ENCODE measurements at regions not wholly inside any gene's neighbourhood (a gene's known extent, or its start where the extent isn't known, plus 50 kb on each side); places are given as distances from the start of the nearest gene placed in this dataset.
A peak's percentile ranks its signal among the peaks of the same experiment; 100 is the strongest.
"Not testable (repeated sequence)": the region's sequence is repeated elsewhere in the genome, so short reads cannot be mapped to it uniquely, and the experiment has no call there.

DNA sequence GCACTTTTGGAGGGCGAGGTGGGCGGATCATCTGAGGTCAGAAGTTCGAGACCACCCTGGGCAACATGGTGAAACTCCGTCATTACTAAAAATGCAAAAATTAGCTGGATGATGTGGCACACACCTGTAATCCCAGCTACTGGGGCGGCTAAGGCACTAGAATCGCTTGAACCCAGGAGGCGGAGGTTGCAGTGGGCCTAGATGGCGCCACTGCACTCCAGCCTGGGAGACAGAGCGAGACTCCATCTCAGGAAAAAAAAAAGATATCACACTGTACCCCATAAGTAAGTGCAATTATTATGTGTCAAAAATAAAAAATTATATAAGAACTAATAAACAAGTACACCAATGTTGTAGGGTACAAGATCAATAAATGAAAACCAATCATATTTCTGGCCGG, 200.0 kb downstream of the CDRT15L2 start:
- DNase-seq (ENCODE audit: low read depth, low spot score), result no peak
- Histone ChIP-seq H3K79me2 (ENCODE audit: insufficient read depth, low read length) (no peaks in the 10 kb centered on the region), H2AFZ (ENCODE audit: low read depth, low read length, poor library complexity, severe bottlenecking) (no peak overlapping the region), H3K9me2 (ENCODE audit: insufficient read depth) (no peaks in the 10 kb centered on the region), H3K27me3 (ENCODE audit: insufficient read depth, low read length) (no peaks in the 10 kb centered on the region), H4K20me1 (ENCODE audit: insufficient read depth) (no peaks in the 10 kb centered on the region), H3K9me3 (ENCODE audit: control insufficient read depth in 1 of 2, insufficient read depth in 1 of 2, low read depth in 1 of 2, low read length in 2 of 2) (no peaks in the 10 kb centered on the region), H3K27ac (ENCODE audit: low read depth, low read length) (no peak overlapping the region), H3K9ac (ENCODE audit: low read length) (no peak overlapping the region), H3K4me1 (ENCODE audit: control insufficient read depth in 1 of 2, insufficient read depth in 2 of 2, low read length in 2 of 2) (no peaks in the 10 kb centered on the region), H3K4me3 (replicated peaks in 1 of 2; ENCODE audit: low read depth in 1 of 2, low read length in 2 of 2) (no peak overlapping the region), H3K36me3 (ENCODE audit: control insufficient read depth in 1 of 2, insufficient read depth in 2 of 2, low read length in 2 of 2) (no peaks in the 10 kb centered on the region), H3K4me2 (ENCODE audit: low read length) (no peak overlapping the region)
- no TSS peak for BruUV-seq (replicated peaks)
- ATAC-seq, result no peak
- ChIA-PET RAD21 (ENCODE audit: low non-redundant PET in 1 of 2, low total read pairs in 2 of 2, uncharacterized antibody in 2 of 2, unreplicated experiment in 2 of 2) (no interaction called here), POLR2A (no interaction called here), CTCF (interaction anchor here (0.6 kb wide), 1 partner anchor 12 kb away, joined by 3 read pairs; no protein-coding TSS in a partner anchor)
- TF ChIP-seq POLR2AphosphoS5 (IDR thresholded peaks at IDR 0.05; ENCODE audit: low read depth, low read length), result no peak
- TF ChIP-seq, protein P1, sequence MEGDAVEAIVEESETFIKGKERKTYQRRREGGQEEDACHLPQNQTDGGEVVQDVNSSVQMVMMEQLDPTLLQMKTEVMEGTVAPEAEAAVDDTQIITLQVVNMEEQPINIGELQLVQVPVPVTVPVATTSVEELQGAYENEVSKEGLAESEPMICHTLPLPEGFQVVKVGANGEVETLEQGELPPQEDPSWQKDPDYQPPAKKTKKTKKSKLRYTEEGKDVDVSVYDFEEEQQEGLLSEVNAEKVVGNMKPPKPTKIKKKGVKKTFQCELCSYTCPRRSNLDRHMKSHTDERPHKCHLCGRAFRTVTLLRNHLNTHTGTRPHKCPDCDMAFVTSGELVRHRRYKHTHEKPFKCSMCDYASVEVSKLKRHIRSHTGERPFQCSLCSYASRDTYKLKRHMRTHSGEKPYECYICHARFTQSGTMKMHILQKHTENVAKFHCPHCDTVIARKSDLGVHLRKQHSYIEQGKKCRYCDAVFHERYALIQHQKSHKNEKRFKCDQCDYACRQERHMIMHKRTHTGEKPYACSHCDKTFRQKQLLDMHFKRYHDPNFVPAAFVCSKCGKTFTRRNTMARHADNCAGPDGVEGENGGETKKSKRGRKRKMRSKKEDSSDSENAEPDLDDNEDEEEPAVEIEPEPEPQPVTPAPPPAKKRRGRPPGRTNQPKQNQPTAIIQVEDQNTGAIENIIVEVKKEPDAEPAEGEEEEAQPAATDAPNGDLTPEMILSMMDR (IDR thresholded peaks at IDR 0.05 in 2 of 3, conservative IDR thresholded peaks at IDR 0.05 in 1 of 3; ENCODE audit: borderline replicate concordance in 1 of 3, insufficient read depth in 1 of 3, low read depth in 2 of 3, low read length in 2 of 3), result peak in 2 of 3 experiments; percentile 12 to 23; a peak in 1 of 6 replicates
- intact Hi-C loops (cut with micrococcal nuclease), result no loop called here

DNA sequence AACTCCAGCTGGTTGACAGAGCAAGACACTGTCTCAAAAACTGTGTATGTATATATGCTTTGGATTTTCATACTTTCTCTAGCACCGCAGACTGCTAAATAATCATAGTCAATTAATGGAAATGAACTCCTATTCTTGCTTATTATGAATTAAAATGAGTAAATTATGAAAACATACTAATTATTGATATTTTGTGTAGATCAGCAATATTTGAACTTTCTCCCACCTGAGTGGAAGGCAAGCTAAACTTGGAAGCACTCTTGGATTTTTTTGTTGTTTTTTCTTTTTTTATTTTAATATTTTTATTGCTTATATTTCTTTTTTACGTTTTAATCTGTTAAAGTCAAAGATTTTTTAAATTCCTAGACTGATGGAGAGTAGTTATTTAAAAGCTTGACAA, 201.7 kb downstream of the CDRT15L2 start:
- Histone ChIP-seq H3K4me3 (replicated peaks in 1 of 2; ENCODE audit: low read depth in 1 of 2, low read length in 2 of 2) (no peak overlapping the region), H3K4me1 (ENCODE audit: control insufficient read depth in 1 of 2, insufficient read depth in 2 of 2, low read length in 2 of 2) (no peaks in the 10 kb centered on the region), H3K9ac (ENCODE audit: low read length) (no peak overlapping the region), H3K27me3 (ENCODE audit: insufficient read depth, low read length) (no peaks in the 10 kb centered on the region), H2AFZ (ENCODE audit: low read depth, low read length, poor library complexity, severe bottlenecking) (no peak overlapping the region), H3K9me2 (ENCODE audit: insufficient read depth) (no peaks in the 10 kb centered on the region), H3K27ac (ENCODE audit: low read depth, low read length) (no peak overlapping the region), H4K20me1 (ENCODE audit: insufficient read depth) (no peaks in the 10 kb centered on the region), H3K4me2 (ENCODE audit: low read length) (no peak overlapping the region), H3K9me3 (ENCODE audit: control insufficient read depth in 1 of 2, insufficient read depth in 1 of 2, low read depth in 1 of 2, low read length in 2 of 2) (no peaks in the 10 kb centered on the region), H3K79me2 (ENCODE audit: insufficient read depth, low read length) (no peaks in the 10 kb centered on the region), H3K36me3 (ENCODE audit: control insufficient read depth in 1 of 2, insufficient read depth in 2 of 2, low read length in 2 of 2) (no peaks in the 10 kb centered on the region)
- CTCF ChIA-PET, result no interaction called here
- TF ChIP-seq, protein P2, sequence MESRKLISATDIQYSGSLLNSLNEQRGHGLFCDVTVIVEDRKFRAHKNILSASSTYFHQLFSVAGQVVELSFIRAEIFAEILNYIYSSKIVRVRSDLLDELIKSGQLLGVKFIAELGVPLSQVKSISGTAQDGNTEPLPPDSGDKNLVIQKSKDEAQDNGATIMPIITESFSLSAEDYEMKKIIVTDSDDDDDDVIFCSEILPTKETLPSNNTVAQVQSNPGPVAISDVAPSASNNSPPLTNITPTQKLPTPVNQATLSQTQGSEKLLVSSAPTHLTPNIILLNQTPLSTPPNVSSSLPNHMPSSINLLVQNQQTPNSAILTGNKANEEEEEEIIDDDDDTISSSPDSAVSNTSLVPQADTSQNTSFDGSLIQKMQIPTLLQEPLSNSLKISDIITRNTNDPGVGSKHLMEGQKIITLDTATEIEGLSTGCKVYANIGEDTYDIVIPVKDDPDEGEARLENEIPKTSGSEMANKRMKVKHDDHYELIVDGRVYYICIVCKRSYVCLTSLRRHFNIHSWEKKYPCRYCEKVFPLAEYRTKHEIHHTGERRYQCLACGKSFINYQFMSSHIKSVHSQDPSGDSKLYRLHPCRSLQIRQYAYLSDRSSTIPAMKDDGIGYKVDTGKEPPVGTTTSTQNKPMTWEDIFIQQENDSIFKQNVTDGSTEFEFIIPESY (IDR thresholded peaks at IDR 0.05; ENCODE audit: extremely low read depth, insufficient replicate concordance, low read length), result no peak
- intact Hi-C loops (cut with micrococcal nuclease), result no loop called here
- ATAC-seq, result no peak
- BruUV-seq (replicated peaks), result no TSS peak
- DNase-seq (ENCODE audit: low read depth, low spot score), result no peak
- RAD21 ChIA-PET (ENCODE audit: low non-redundant PET in 1 of 2, low total read pairs in 2 of 2, uncharacterized antibody in 2 of 2, unreplicated experiment in 2 of 2), result no interaction called here
- POLR2A ChIA-PET, result no interaction called here

DNA sequence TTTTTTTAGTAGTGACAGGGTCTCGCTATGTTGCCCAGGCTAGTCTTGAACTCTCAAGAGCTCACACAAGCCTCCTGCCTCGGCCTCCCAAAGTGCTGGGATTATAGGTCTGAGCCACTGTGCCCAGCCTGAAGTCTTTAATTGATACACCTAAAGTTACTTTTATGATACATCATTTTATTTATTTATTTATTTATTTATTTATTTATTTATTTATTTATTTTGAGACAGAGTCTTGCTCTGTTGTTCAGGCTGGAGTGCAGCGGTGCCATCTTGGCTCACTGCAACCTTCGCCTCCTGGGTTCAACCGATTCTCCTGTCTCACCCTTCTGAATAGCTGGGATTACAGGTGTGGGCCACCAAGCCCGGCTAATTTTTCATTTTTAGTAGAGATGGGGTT, 202.3 kb downstream of the CDRT15L2 start:
- CTCF ChIA-PET; BruUV-seq (replicated peaks); H3K9me2 ChIP-seq (ENCODE audit: insufficient read depth); H3K4me2 ChIP-seq (ENCODE audit: low read length); H4K20me1 ChIP-seq (ENCODE audit: insufficient read depth); ATAC-seq; DNase-seq (ENCODE audit: low read depth, low spot score); RAD21 ChIA-PET (ENCODE audit: low non-redundant PET in 1 of 2, low total read pairs in 2 of 2, uncharacterized antibody in 2 of 2, unreplicated experiment in 2 of 2); H3K27me3 ChIP-seq (ENCODE audit: insufficient read depth, low read length); H3K9me3 ChIP-seq (ENCODE audit: control insufficient read depth in 1 of 2, insufficient read depth in 1 of 2, low read depth in 1 of 2, low read length in 2 of 2); H3K4me1 ChIP-seq (ENCODE audit: control insufficient read depth in 1 of 2, insufficient read depth in 2 of 2, low read length in 2 of 2); H3K4me3 ChIP-seq (replicated peaks in 1 of 2; ENCODE audit: low read depth in 1 of 2, low read length in 2 of 2); H3K9ac ChIP-seq (ENCODE audit: low read length); H3K36me3 ChIP-seq (ENCODE audit: control insufficient read depth in 1 of 2, insufficient read depth in 2 of 2, low read length in 2 of 2); intact Hi-C loops (cut with micrococcal nuclease); H3K79me2 ChIP-seq (ENCODE audit: insufficient read depth, low read length); H2AFZ ChIP-seq (ENCODE audit: low read depth, low read length, poor library complexity, severe bottlenecking); H3K27ac ChIP-seq (ENCODE audit: low read depth, low read length); POLR2A ChIA-PET: not testable (repeated sequence)

Measured in HCT116 (cell line).